ENCODE measurements at regions not wholly inside any gene's neighbourhood (a gene's known extent, or its start where the extent isn't known, plus 50 kb on each side); places are given as distances from the start of the nearest gene placed in this dataset.

- Histone ChIP-seq H3K27ac (ENCODE audit: low read depth, low read length) (no peak overlapping the region), H3K9me2 (ENCODE audit: insufficient read depth) (no peaks in the 10 kb centered on the region), H3K27me3 (ENCODE audit: insufficient read depth, low read length) (no peaks in the 10 kb centered on the region), H3K36me3 (ENCODE audit: control insufficient read depth in 1 of 2, insufficient read depth in 2 of 2, low read length in 2 of 2) (no peaks in the 10 kb centered on the region), H3K9ac (ENCODE audit: low read length) (no peak overlapping the region), H3K4me2 (ENCODE audit: low read length) (no peak overlapping the region), H3K4me3 (replicated peaks in 1 of 2; ENCODE audit: low read depth in 1 of 2, low read length in 2 of 2) (no peak overlapping the region), H2AFZ (ENCODE audit: low read depth, low read length, poor library complexity, severe bottlenecking) (no peak overlapping the region), H4K20me1 (ENCODE audit: insufficient read depth) (no peaks in the 10 kb centered on the region), H3K4me1 (ENCODE audit: control insufficient read depth in 1 of 2, insufficient read depth in 2 of 2, low read length in 2 of 2) (peaks cover 0 to 4% of the 10 kb centered on the region in 2 experiments; a peak in 1 of 4 replicates), H3K9me3 (ENCODE audit: control insufficient read depth in 1 of 2, insufficient read depth in 1 of 2, low read depth in 1 of 2, low read length in 2 of 2) (no peaks in the 10 kb centered on the region), H3K79me2 (ENCODE audit: insufficient read depth, low read length) (no peaks in the 10 kb centered on the region)
- POLR2A ChIA-PET, result no interaction called here
- BruUV-seq (replicated peaks), result no TSS peak
- TF ChIP-seq JUND (IDR thresholded peaks at IDR 0.05) (no peak), ZBTB33 (IDR thresholded peaks at IDR 0.05; ENCODE audit: extremely low read depth, insufficient replicate concordance, low read length) (no peak), REST (IDR thresholded peaks at IDR 0.05; ENCODE audit: low read depth) (no peak), TCF7L2 (IDR thresholded peaks at IDR 0.05; ENCODE audit: borderline replicate concordance, extremely low read depth, insufficient read depth, insufficient read length) (no peak), FOSL1 (IDR thresholded peaks at IDR 0.05; ENCODE audit: low read depth) (no peak), RAD21 (IDR thresholded peaks at IDR 0.05; ENCODE audit: low read depth) (no peak), CEBPB (IDR thresholded peaks at IDR 0.05; ENCODE audit: low read depth) (no peak), SIN3A (IDR thresholded peaks at IDR 0.05; ENCODE audit: low read depth) (no peak), SP1 (IDR thresholded peaks at IDR 0.05; ENCODE audit: low read depth) (no peak), POLR2A (IDR thresholded peaks at IDR 0.05; ENCODE audit: borderline replicate concordance, extremely low read depth, insufficient read depth, insufficient read length) (no peak), ELF1 (IDR thresholded peaks at IDR 0.05; ENCODE audit: borderline replicate concordance, low read depth) (no peak), ZFX (IDR thresholded peaks at IDR 0.05) (no peak), CBX3 (IDR thresholded peaks at IDR 0.05; ENCODE audit: low read depth) (no peak), ZNF274 (IDR thresholded peaks at IDR 0.05; ENCODE audit: low read depth, low read length) (no peak), MAX (IDR thresholded peaks at IDR 0.05) (no peak)
- ATAC-seq (no peak), DNase-seq (ENCODE audit: low read depth, low spot score) (no peak)
- intact Hi-C loops (cut with micrococcal nuclease), result no loop called here
- RAD21 ChIA-PET (ENCODE audit: low non-redundant PET in 1 of 2, low total read pairs in 2 of 2, uncharacterized antibody in 2 of 2, unreplicated experiment in 2 of 2), result no interaction called here
- CTCF ChIA-PET, result no interaction called here
These were observed 253.2 kb upstream of the APCDD1 start for GRCh38 chr18:10201226-10201625.

All from HCT116 (cell line).